HG02571 (cell line): ENCODE measurements at regions not wholly inside any gene's neighbourhood (a gene's known extent, or its start where the extent isn't known, plus 50 kb on each side); places are given as distances from the start of the nearest gene placed in this dataset.
"Not testable (repeated sequence)": the region's sequence is repeated elsewhere in the genome, so short reads cannot be mapped to it uniquely, and the experiment has no call there.

Experiments used
- ATAC-seq: cut with Tn5 transposase; IDR thresholded peaks from one replicate; pipeline ENCODE4 v1.9.1; 2021; ENCODE audit warnings: mild to moderate bottlenecking, moderate library complexity; ENCODE audit not compliant: unreplicated experiment

DNA sequence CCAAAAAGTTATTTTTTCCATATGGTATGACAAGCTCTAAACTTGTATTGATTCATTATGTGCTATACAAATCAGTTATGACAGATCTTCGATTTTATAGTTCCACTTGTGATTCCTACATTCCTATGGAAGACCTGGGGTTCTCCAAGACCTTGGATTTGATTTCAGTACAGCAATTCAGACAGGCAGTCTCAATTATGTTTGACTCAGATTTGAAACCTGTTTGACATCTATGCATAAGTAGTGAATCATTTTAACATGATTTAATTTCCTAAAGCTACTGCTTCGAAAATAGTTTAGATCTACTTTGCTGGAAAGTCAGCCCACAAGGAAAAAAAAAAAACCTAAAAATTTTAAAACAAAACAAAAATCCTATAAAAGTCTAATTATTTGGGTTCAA is 820.4 kb downstream of the LUZP2 start:
- no peak for ATAC-seq

DNA sequence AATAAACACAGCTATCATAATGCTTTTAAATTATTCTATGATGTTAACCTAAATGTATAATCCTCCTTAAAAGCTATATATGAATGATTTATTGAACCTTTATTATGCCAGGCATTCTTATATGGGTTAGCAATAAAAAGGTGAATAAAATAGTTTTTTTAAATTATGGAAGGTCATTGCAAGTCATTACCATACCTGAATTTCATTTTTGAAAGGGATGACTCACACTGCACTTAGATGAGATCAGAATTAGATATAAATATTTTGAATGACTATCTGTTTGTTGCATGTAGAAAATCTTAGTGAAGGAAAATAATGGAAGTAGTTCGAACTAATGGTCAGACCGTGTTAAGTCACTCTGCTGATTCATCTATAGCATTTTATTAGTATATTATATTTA is 822.3 kb downstream of the LUZP2 start:
- ATAC-seq, result no peak

DNA sequence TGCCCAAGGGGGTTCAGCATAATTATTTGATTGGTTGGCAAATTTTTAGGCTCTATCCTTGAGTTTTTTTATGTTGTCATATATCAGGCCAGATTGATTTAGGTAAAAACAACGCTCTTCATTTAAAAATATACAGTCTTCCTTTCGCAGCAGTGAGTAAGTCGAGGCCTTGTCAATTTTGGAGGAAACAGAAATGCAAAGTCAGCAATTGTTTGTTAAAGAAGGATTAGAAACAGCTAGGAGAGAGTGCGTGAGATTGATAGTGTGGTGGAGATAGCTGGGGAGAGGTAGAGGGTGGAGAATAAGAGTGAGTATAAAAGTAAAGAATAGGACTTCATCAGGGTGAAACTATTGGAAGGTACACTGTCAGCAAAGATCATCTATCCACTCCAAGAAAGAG is 830.8 kb downstream of the LUZP2 start:
- no peak for ATAC-seq

DNA sequence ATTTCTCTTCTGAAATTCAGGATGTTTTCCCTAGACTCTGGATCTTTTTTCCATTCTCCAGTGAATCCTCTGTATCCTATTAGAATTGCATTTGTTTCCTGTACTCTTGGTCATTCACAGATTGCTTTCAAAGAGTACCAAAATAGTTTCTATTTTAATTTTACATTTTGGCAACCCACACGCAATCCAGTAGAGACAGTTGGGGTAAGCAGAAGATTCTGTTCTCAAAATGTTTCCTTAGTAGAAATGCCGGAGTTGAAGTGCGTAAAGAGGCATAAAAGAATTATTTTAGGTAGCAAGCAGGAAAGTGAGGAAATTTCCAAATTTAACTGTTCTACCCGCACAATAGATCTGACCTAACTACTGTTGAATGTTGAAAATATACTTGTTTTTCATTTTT is 842.4 kb downstream of the LUZP2 start:
- no peak for ATAC-seq

DNA sequence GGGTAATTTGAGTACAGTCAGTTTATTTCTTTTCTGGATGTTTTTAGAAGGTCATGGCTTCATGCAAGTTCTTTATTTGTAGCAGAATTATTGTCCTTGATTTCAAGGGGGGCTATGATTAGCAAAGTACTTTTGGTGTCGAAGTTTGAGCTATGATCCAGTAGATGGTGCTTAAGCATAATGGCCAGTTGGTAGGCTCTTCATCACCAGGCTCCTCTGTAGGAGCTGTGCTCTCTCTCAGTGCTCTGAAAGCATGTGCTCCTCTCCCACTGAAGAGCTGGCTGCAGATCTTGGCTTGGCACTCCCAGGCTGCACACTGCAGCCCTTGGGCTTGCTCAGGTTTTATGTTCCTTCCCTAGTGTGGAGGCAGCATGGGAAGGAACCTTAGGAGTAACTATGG is 852.7 kb downstream of the LUZP2 start:
- no peak for ATAC-seq

DNA sequence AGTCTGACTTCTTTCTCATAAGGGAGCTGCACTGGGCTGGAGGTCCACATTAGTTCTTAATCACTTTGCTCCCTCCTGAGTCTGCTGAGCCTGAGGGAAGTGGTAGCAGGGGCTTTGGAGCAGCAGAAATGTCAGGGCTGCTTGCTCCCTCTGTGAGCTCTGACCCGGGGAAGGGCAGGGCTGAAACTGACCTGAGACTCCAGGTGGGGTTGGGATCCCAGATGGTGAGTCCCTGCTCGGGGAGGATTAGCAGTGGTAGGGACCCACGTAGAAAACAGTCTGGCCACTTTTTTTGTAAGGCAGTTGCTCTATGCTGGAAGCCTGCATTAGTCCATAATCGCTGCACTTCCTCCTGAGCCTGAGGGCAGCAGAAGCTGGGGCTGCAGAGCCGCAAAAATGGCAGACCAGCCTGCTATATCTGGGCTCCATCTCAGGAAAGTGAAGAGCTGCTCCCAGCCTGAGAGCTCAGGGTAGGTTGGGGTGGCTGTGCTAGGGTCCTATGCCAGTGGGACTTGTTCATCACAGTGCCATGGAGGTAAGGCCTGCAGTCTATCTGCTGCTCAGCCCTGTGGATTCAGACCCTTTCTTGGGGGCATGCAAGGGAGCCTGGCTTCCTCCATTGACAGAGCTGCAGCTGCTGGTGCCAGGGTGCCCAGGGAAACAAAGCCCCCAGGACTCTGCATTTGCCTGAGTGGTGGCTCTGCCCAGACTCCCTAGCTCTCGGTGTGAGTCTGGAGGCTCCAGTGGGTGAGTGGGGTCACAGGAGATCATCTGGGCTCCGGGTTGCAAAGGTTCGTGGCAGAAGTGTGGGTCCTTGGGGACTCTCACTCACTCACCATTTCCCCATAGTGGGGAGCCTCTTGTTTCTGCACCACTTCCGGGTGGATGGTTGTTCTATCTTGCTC is 854.3 kb downstream of the LUZP2 start:
- ATAC-seq, result no peak

DNA sequence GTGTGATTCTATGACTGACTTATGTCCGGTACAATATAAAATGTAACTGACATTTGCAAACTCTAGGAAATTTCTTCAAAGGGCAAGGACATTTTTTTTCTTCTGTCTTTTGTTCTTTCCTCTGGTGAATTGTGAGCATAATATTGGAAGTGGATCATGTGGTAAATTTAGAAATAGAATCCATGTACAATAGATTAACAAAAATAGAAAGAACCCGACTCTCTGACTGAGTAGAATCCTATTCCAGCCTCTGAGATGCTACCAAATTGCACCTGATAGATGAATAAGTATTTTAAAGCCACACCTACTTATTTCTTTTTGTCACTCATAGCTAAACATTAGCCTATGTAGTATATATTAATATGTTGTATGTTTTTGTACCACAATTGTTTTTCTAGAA is 860.3 kb downstream of the LUZP2 start:
- ATAC-seq, result no peak

DNA sequence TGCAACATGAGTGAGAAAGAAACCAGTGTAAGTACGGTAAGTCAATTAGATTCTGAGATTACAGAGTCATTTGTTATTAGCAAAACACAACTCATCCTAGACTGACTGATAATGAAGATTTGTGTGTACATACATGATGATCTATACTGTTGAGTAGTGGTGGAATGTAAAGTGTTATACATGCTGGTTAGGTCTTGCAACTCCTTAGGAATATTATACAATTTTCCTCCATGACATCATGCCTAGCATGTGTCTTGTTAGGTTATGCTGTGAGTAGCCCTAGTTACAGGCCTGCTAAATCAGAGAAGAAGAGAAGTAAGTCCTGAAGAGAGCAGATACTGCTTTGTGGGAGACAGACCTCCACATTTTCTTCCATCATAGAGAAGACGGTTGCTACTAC is 880.6 kb downstream of the LUZP2 start:
- no peak for ATAC-seq

DNA sequence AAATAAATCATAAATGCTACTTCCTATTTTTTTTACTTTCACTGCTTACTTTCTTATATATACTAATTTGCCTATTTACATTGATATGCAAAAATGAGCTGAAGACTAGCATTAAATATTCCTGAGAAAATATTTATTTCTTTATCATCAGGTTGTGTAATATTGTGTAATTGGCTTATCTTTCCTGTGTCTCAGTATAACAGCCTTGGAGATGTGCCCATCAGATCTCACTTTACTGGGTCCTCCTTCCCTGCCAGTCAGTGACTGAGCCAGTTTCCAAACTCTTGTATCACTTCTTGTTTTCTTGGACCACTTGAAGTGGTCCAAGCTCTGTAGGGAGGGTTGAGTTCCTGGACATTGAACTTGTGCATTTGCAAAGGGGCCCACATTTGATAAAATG is 900.0 kb downstream of the LUZP2 start:
- ATAC-seq, result no peak

DNA sequence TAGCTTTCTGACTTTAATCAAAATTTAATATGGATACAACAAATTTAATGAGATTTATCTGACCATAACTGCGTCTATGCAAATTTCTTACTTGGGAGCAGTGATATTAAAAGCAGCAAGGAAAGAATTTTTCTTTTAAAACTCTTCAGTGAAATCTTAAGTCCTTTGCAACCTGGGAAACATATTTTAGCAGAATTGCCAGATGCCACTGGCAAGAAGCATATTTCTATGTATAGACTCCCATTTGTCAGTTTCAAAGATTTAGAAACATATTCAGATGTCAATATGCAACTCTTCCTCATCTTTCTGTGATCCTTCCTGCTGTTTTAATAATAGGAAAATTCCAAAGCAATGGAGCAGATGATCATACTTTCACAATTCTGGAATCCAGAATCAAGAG is 911.3 kb downstream of the LUZP2 start:
- no peak for ATAC-seq

DNA sequence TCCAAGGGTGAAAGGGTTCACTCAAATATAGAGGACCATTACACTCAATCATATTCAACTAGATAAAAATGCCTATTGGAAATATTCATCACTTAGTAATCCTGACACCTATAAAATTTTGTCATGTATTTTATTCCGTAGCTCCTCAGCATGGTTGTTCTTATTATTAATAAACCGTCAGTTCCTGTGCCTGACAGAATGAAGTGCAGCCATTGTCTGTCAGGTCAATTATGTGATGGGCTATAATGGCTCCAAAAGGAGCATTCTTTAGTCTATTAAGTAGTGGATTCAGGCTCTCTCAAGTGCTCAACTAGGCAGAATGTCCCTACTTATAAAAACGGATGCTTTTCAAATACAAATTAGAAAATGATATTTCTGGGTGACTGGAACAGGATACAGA is 916.1 kb upstream of the ANO3 start:
- ATAC-seq, result no peak

DNA sequence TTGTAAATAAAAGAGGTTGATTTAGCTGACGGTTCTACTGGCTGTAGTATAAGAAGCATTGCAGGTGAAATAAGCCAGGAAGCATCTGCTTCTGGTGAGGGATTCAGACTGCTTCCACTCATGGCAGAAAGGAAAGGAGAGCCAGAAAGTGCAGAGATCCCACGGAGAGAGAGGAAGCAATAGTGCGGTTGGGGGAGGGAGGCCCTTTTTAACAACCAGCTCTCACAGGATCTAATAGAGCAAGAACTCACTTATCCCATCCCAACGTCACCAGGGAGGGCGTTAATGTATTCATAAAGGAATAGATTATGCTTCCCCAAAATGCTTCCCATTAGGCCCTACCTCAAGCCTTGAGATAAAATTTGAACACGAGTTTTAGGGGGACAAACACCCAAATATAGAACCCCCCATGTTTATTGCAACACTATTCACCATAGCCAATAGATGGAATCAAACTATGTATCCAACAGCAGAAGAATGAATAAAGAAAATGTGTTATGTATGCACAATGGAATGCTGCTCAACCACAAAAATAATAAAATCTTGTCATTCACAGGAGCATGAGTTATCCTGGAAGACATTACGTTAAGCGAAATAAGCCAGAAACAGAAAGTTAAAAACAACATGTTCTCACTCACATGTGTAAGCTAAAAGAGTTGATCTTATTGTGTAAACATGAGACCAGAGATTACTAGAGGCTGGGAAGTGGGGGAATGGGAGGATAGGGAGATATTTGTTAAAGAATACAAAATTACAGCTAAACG is 908.3 kb upstream of the ANO3 start:
- no peak for ATAC-seq

DNA sequence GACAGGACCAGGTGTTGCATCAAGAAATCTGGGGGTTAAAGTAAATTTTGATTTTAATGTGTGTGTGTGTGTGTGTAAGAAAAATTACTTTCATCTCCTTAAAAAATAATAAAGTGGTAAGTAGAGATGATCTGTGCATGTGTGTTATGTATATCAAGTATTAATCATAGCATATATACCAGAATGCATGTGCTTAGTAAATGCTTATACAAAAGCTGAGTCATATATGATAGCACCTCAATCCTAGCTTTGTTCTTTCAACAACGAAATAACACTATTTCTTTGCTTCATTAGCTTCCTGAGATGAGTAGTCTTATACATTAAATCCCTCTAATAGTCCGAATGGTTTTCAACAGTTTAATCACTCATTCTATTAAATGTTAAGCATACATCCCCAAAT is 899.6 kb upstream of the ANO3 start:
- ATAC-seq, result no peak

DNA sequence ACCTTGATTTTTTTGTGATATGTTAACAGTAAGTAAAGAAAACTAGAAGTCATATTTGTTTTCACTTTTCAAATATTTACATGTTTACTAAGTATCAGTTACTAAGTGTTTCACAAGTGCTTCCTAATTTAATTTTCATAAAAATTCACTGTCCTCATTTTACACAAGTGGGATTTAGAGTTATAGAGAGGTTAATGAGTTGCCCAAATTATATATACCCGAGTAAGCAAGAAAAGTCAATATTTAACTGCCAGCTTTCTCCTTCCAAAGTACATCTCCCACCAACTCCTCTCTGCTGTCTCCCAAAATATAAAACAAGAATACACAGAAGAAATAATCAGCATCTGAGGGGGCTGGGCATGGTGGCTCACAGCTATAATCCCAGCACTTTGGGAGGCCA is 896.7 kb upstream of the ANO3 start:
- no peak for ATAC-seq

DNA sequence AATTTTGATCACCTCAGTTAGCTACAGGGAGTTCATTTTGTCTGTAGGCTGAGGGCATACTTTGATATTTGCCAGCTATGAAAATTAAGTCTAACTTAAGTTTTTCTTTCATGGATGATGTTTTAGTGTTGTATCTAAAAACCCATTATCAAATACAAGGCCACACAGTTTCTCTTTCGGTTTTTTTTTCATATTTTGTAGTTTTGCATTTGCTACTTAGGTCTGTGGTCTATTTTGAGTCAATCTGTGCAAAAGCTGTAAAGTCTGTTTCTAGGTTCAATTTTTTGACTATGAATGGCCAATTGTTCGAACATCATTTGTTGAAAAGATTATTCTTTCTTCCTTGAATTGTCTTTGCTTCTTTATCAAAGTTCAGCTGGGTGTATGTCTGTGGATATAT is 895.6 kb upstream of the ANO3 start:
- ATAC-seq, result no peak

DNA sequence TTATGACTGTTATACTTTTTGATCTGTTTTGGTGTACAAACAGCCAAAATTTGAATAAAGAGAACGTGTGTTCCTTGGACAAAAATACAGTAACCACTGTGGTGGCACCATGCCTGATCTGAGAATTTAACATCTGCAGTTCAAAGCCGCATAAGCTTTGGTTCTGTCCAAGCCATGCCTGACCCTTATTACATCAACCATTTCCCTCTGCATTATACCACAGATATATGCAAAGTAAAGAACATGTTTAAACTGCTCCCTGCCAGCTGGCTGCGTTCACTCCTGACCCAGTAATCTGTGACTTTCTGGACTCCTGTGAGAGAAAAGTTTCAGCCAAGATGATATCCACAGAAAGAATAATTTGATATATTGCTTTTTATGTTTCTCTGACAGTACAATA is 890.5 kb upstream of the ANO3 start:
- no peak for ATAC-seq

DNA sequence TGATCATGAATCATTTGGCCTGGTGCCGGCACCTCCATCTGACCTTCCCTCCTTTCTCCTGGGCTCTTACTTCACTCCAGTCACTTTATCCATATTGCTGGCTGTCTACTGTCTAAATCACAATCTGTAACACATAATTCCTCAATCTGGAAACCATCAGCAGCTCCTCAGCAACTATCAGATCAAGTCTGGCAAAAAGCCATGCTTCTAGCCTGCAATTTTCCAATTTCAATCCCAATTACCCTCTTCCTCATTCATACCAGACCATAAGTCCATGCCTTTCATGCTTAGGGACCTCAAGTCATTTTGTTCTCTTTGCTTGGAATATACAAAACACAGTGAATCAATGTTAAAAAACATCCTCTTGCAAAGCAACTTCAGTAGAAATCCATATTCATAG is 882.8 kb upstream of the ANO3 start:
- no peak for ATAC-seq

DNA sequence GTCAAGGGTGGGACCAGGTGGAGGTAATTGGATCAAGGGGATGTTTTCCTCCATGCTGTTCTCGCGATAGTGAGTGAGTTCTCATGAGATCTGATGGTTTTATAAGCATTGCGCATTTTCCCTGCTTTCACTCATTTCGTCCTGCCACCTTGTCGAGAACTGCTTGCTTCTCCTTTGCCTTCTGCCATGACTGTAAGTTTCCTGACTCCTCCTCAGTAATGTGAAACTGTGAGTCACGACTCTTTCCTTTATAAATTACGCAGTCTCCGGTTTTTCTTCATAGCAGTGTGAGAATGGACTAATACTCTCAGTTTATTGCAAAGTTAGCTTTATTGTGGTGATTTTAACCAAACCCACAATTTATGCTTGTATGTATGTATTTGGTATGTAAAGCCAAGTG is 878.5 kb upstream of the ANO3 start:
- ATAC-seq, result no peak

DNA sequence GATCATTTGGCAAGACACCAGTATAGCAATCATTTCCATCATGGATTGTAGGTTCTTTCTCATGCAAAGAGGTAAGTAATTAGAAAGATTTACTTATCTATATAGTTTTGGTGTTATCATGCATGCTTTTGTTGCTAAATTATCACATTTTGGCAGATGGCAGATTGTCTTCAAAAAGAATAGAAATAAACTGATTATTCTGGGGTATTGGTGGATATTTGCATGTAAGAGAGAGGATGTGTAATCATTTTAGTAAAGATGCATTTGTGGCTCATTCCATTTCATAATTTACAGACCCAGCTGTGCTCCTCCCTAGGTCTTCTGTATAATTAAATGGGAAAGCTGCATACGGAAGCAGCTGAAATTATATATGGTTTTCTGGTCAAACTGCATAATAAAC is 875.7 kb upstream of the ANO3 start:
- ATAC-seq, result no peak

DNA sequence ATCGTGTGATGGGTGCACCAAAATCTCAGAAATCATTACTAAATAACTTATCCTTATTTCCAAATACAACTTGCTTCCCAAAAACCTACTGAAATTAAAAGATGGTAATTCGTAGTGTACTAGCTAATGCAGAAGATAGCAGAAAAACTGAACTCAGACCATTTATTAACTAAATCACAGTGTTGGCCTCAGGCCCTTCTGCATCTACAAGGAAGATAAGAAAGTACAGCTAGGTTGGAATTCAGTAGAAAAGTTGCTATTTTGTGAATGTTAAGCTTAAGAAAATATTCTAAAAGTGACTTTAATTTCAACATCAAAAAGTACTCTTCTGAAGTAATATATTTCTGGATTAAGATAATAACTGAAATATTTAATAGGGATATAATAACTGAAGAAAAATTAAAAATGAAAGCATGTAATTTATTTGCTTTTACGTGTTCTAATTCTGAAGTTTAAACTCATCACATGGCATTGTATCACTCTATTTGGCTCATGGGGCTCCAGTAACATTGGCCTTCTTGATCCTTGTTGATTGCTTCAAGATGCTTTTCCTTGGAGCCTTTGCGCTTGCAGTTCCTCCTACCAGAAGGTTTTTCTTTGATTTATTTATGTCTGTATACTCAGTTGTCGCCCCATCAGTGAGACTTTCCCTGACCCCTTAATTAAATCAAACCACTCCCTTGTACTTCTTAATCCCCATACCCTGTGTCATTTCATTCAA is 847.9 kb upstream of the ANO3 start:
- no peak for ATAC-seq

DNA sequence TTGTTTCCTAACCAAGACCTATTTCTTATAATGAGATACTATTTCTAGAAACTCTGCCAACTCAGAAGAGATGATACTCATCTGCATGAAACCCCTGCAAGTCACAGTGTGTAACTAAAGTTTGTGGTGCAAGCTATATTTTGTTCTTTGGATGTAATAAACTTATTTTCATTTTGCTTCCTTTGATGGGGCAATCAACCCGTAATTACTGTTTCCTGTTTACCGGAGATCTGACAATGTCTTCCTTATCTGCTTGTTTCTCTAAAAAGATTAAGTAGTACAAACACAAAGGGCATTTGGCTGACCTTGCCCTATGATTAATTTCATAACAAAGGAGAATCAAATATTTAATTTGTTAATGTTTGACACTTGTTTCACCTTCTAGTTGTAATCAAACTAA is 846.6 kb upstream of the ANO3 start:
- no peak for ATAC-seq

DNA sequence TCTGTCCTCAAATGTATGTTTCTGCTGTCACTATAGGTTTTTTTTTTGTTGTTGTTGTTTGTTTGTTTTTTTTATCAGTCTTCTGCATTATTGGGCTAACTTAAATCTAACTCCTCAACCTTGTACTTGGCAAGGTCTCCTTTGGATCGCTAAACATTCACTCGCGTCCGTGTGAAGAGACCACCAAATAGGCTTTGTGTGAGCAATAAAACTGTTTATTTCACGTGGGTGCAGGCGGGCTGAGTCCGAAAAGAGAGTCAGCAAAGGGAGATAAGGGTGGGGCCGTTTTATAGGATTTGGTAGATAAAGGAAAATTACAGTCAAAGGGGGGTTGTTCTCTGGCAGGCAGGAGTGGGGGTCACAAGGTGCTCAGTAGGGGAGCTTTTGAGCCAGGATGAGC is 845.6 kb upstream of the ANO3 start:
- ATAC-seq, result not testable (repeated sequence)
